Transverse colon (tissue), 4 donors: ENCODE measurements at regions not wholly inside any gene's neighbourhood (a gene's known extent, or its start where the extent isn't known, plus 50 kb on each side); places are given as distances from the start of the nearest gene placed in this dataset.

Experiments used
- CTCF ChIP-seq, 5 experiments: fragments of 200-600 bp in 3 of 5; fragments of 450-650 bp in 2 of 5; sonication (generic) in 3 of 5; IDR thresholded peaks; 1 replicate in 2 of 5; 2 replicates in 3 of 5; pipeline ENCODE4 v1.5.1; 2016 to 2017; ENCODE audit warnings: antibody characterized with exemption in 5 of 5, inconsistent platforms in 3 of 5, mild to moderate bottlenecking in 2 of 5, moderate library complexity in 1 of 5
- EP300 ChIP-seq: sonication (generic); formaldehyde crosslinking; IDR thresholded peaks from one replicate; pipeline ENCODE4 v1.6.1; 2017; ENCODE audit warnings: antibody characterized with exemption, low read depth
- POLR2A ChIP-seq: fragments of 450-650 bp; IDR thresholded peaks from one replicate; pipeline ENCODE4 v1.6.1; 2016; ENCODE audit warnings: antibody characterized with exemption, mild to moderate bottlenecking, moderate library complexity
- POLR2AphosphoS5 ChIP-seq, 3 donors: sonication (generic); formaldehyde crosslinking; IDR thresholded peaks; one replicate each; pipeline ENCODE4 v1.6.1; 2016; ENCODE audit warnings: antibody characterized with exemption in 3 of 3

GRCh38 chr17:13429201-13429600 is 172.5 kb downstream of the HS3ST3A1 start:
- TF ChIP-seq POLR2A (no peak), CTCF (IDR thresholded peaks at IDR 0.05) (no peak), POLR2AphosphoS5 (IDR thresholded peaks at IDR 0.05) (no peak), EP300 (no peak)
